Mesenchymal stem cell (in vitro differentiated cells and primary cell): ENCODE measurements at regions not wholly inside any gene's neighbourhood (a gene's known extent, or its start where the extent isn't known, plus 50 kb on each side); places are given as distances from the start of the nearest gene placed in this dataset.
"Not testable (repeated sequence)": the region's sequence is repeated elsewhere in the genome, so short reads cannot be mapped to it uniquely, and the experiment has no call there.

ENCODE experiments used
- DNase-seq: peaks from one replicate; pipeline ENCODE4 v3.0.0-alpha.2; 2013
- H2AFZ ChIP-seq: one replicate; pipeline ENCODE4 v1.6.1; 2013; ENCODE audit warnings: low read depth, mild to moderate bottlenecking, control low read depth, inconsistent platforms, low read length, moderate library complexity
- H2AK5ac ChIP-seq: 2 replicates; pipeline ENCODE4 v1.6.1; 2013; ENCODE audit warnings: low read length, moderate library complexity, mild to moderate bottlenecking, inconsistent platforms; ENCODE audit not compliant: severe bottlenecking
- H2BK120ac ChIP-seq: one replicate; pipeline ENCODE4 v1.6.1; 2013; ENCODE audit warnings: low read depth, mild to moderate bottlenecking, inconsistent platforms, low read length, moderate library complexity
- H2BK12ac ChIP-seq, 2 experiments: one replicate each; pipeline ENCODE4 v1.6.1; 2013; ENCODE audit warnings: inconsistent platforms in 2 of 2, low read length in 2 of 2, mild to moderate bottlenecking in 2 of 2, moderate library complexity in 2 of 2, control low read depth in 1 of 2
- H2BK15ac ChIP-seq: one replicate; pipeline ENCODE4 v1.6.1; 2013; ENCODE audit warnings: mild to moderate bottlenecking, low read depth, inconsistent platforms; ENCODE audit not compliant: poor library complexity, severe bottlenecking
- H2BK5ac ChIP-seq: 2 replicates; pipeline ENCODE4 v1.6.1; 2013; ENCODE audit warnings: low read depth, mild to moderate bottlenecking, low read length, control low read depth, inconsistent platforms; ENCODE audit not compliant: poor library complexity, severe bottlenecking
- H3K14ac ChIP-seq, 2 experiments: one replicate each; pipeline ENCODE4 v1.6.1; 2013; ENCODE audit warnings: inconsistent platforms in 2 of 2, low read length in 2 of 2, control low read depth in 1 of 2, mild to moderate bottlenecking in 1 of 2, moderate library complexity in 1 of 2
- H3K18ac ChIP-seq, 2 experiments: one replicate each; pipeline ENCODE4 v1.6.1; 2013; ENCODE audit warnings: inconsistent platforms in 2 of 2, low read length in 2 of 2, control low read depth in 1 of 2, low read depth in 1 of 2, mild to moderate bottlenecking in 1 of 2
- H3K23ac ChIP-seq, 2 experiments: one replicate each; pipeline ENCODE4 v1.6.1; 2013; ENCODE audit warnings: inconsistent platforms in 2 of 2, low read length in 2 of 2, mild to moderate bottlenecking in 2 of 2, moderate library complexity in 2 of 2, control low read depth in 1 of 2
- H3K27ac ChIP-seq: 2 replicates; pipeline ENCODE4 v1.5.1; 2013; ENCODE audit warnings: mild to moderate bottlenecking, moderate library complexity, low read length, control low read depth, inconsistent platforms; ENCODE audit not compliant: poor library complexity, severe bottlenecking
- H3K27me3 ChIP-seq, 2 experiments: 2 replicates each; pipeline versions ENCODE4 v1.6.1 to v1.7.0; 2013; ENCODE audit warnings: low read length in 2 of 2, mild to moderate bottlenecking in 2 of 2, moderate library complexity in 2 of 2, control low read depth in 1 of 2, inconsistent platforms in 1 of 2; ENCODE audit not compliant: control insufficient read depth in 1 of 2, insufficient read depth in 1 of 2
- H3K36me3 ChIP-seq, 2 experiments: 2 replicates each; pipeline versions ENCODE4 v1.6.1 to v1.7.0; 2013; ENCODE audit warnings: low read length in 2 of 2, control low read depth in 1 of 2, inconsistent platforms in 1 of 2, low read depth in 1 of 2, mild to moderate bottlenecking in 1 of 2; ENCODE audit not compliant: insufficient read depth in 2 of 2, control insufficient read depth in 1 of 2
- H3K4ac ChIP-seq, 2 experiments: one replicate each; pipeline ENCODE4 v1.6.1; 2013; ENCODE audit warnings: inconsistent platforms in 2 of 2, low read length in 2 of 2, mild to moderate bottlenecking in 2 of 2, moderate library complexity in 2 of 2, control low read depth in 1 of 2, low read depth in 1 of 2
- H3K4me1 ChIP-seq: 2 replicates; pipeline ENCODE4 v1.6.1; 2013; ENCODE audit warnings: low read depth, low read length, control low read depth; ENCODE audit not compliant: control insufficient read depth, insufficient read depth
- H3K4me2 ChIP-seq: 2 replicates; pipeline ENCODE4 v1.6.1; 2013; ENCODE audit warnings: low read length, mild to moderate bottlenecking, inconsistent platforms; ENCODE audit not compliant: poor library complexity, severe bottlenecking
- H3K4me3 ChIP-seq, 2 experiments: 2 replicates each; pipeline versions ENCODE4 v1.5.1 to v1.7.0; 2013; ENCODE audit warnings: low read length in 2 of 2, mild to moderate bottlenecking in 2 of 2, control low read depth in 1 of 2, low read depth in 1 of 2; ENCODE audit not compliant: insufficient read depth in 1 of 2
- H3K79me1 ChIP-seq: replicated peaks from 2 replicates; pipeline ENCODE4 v1.6.1; 2013; ENCODE audit warnings: mild to moderate bottlenecking, control low read depth, low read length, inconsistent platforms; ENCODE audit not compliant: poor library complexity, severe bottlenecking
- H3K9ac ChIP-seq: 2 replicates; pipeline ENCODE4 v1.7.0; 2013; ENCODE audit warnings: mild to moderate bottlenecking, low read length, moderate library complexity
- H3K9me3 ChIP-seq: 2 replicates; pipeline ENCODE4 v1.7.0; 2013; ENCODE audit warnings: mild to moderate bottlenecking, low read length; ENCODE audit not compliant: control insufficient read depth
- H4K8ac ChIP-seq: one replicate; pipeline ENCODE4 v1.6.1; 2013; ENCODE audit warnings: inconsistent platforms, mild to moderate bottlenecking, low read length, moderate library complexity
- H4K91ac ChIP-seq: one replicate; pipeline ENCODE4 v1.6.1; 2013; ENCODE audit warnings: mild to moderate bottlenecking, low read length, inconsistent platforms
- WGBS: methylation state at CpG from one replicate; pipeline ENCODE4 v1.1.7; 2013; ENCODE audit warnings: mixed read lengths; 5-methylcytosine and 5-hydroxymethylcytosine counted together

GRCh38 chr14:105675433-105675832 lies 149.1 kb downstream of the TMEM121 start:
- H2BK120ac ChIP-seq, H3K27ac ChIP-seq, H3K4ac ChIP-seq, H4K91ac ChIP-seq, H3K4me3 ChIP-seq, H2BK12ac ChIP-seq, H2BK5ac ChIP-seq, H3K23ac ChIP-seq, H3K18ac ChIP-seq, H3K14ac ChIP-seq, H3K9me3 ChIP-seq, H3K9ac ChIP-seq, H2AK5ac ChIP-seq, H3K36me3 ChIP-seq, H4K8ac ChIP-seq, DNase-seq, H3K79me1 ChIP-seq, H3K4me2 ChIP-seq, H2AFZ ChIP-seq, H3K4me1 ChIP-seq, H3K27me3 ChIP-seq, H2BK15ac ChIP-seq: not testable (repeated sequence)
- WGBS = 77% methylated on average over 7 of the region's 14 CpGs

GRCh38 chr14:105675905-105676670 lies 149.7 kb downstream of the TMEM121 start:
- H3K18ac ChIP-seq, H2AK5ac ChIP-seq, H2BK5ac ChIP-seq, H3K9me3 ChIP-seq, H3K4ac ChIP-seq, H4K8ac ChIP-seq, H3K9ac ChIP-seq, H3K4me1 ChIP-seq, H2BK15ac ChIP-seq, H2BK12ac ChIP-seq, DNase-seq, H3K27me3 ChIP-seq, H2AFZ ChIP-seq, H3K36me3 ChIP-seq, H4K91ac ChIP-seq, H3K4me2 ChIP-seq, H3K27ac ChIP-seq, H3K4me3 ChIP-seq, H3K79me1 ChIP-seq, H2BK120ac ChIP-seq, H3K14ac ChIP-seq, H3K23ac ChIP-seq: not testable (repeated sequence)
- 76% methylated on average over 9 of the region's 13 CpGs for WGBS

- H3K4me1 ChIP-seq, H3K27me3 ChIP-seq, H3K79me1 ChIP-seq, H3K27ac ChIP-seq, H3K36me3 ChIP-seq, H3K9ac ChIP-seq, H4K91ac ChIP-seq, H2BK5ac ChIP-seq, H3K9me3 ChIP-seq, H2BK120ac ChIP-seq, H3K4me2 ChIP-seq, H3K18ac ChIP-seq, H4K8ac ChIP-seq, H3K4ac ChIP-seq, DNase-seq, H2AK5ac ChIP-seq, H2BK15ac ChIP-seq, H3K4me3 ChIP-seq, H3K23ac ChIP-seq, H2BK12ac ChIP-seq, H2AFZ ChIP-seq, H3K14ac ChIP-seq: not testable (repeated sequence)
- 90% methylated on average over 16 of the region's 21 CpGs for WGBS
Measured at GRCh38 chr14:105678057-105678456, 151.7 kb downstream of the TMEM121 start.

- not testable (repeated sequence) for H2BK120ac ChIP-seq, H3K18ac ChIP-seq, H2AFZ ChIP-seq, H3K27ac ChIP-seq, H3K4ac ChIP-seq, DNase-seq, H2AK5ac ChIP-seq, H3K36me3 ChIP-seq, H2BK5ac ChIP-seq, H3K14ac ChIP-seq, H3K9ac ChIP-seq, H3K79me1 ChIP-seq, H2BK12ac ChIP-seq, H3K27me3 ChIP-seq, H3K9me3 ChIP-seq, H4K91ac ChIP-seq, H3K4me3 ChIP-seq, H3K4me1 ChIP-seq, H3K4me2 ChIP-seq, H2BK15ac ChIP-seq, H4K8ac ChIP-seq, H3K23ac ChIP-seq
- 93% methylated on average over 6 of the region's 54 CpGs for WGBS
Measured at GRCh38 chr14:105678996-105679958, 152.9 kb downstream of the TMEM121 start.
